IPS-11a (cell line): ENCODE measurements at regions not wholly inside any gene's neighbourhood (a gene's known extent, or its start where the extent isn't known, plus 50 kb on each side); places are given as distances from the start of the nearest gene placed in this dataset.

Experiments
- H3K4me3 ChIP-seq: one replicate; pipeline ENCODE4 v1.5.1; 2013; ENCODE audit warnings: low read depth, low read length, control low read depth

GRCh38 chr4:152269448-152270191, 266.3 kb downstream of the FBXW7 start:
- no peak overlapping the region for H3K4me3 ChIP-seq

- H3K4me3 ChIP-seq = no peak overlapping the region
These were observed 268.1 kb downstream of the FBXW7 start for GRCh38 chr4:152267811-152268210.

GRCh38 chr4:152266831-152267480, 268.9 kb downstream of the FBXW7 start:
- no peak overlapping the region for H3K4me3 ChIP-seq

GRCh38 chr4:152265149-152265621, 270.7 kb downstream of the FBXW7 start:
- no peak overlapping the region for H3K4me3 ChIP-seq

- no peak overlapping the region for H3K4me3 ChIP-seq
These were observed 271.8 kb downstream of the FBXW7 start for GRCh38 chr4:152264106-152264505.

GRCh38 chr4:152259866-152260265, 276.0 kb downstream of the FBXW7 start:
- H3K4me3 ChIP-seq = no peak overlapping the region

- H3K4me3 ChIP-seq = no peak overlapping the region
These were observed 276.8 kb downstream of the FBXW7 start for GRCh38 chr4:152258804-152259708.

GRCh38 chr4:152258391-152258790, 277.5 kb downstream of the FBXW7 start:
- no peak overlapping the region for H3K4me3 ChIP-seq

GRCh38 chr4:152257601-152258066, 278.3 kb downstream of the FBXW7 start:
- H3K4me3 ChIP-seq = no peak overlapping the region

GRCh38 chr4:152256996-152257395, 278.9 kb downstream of the FBXW7 start:
- H3K4me3 ChIP-seq = no peak overlapping the region

GRCh38 chr4:152255437-152255836, 280.5 kb downstream of the FBXW7 start:
- H3K4me3 ChIP-seq = no peak overlapping the region

GRCh38 chr4:152248347-152248746, 287.5 kb downstream of the FBXW7 start:
- no peak overlapping the region for H3K4me3 ChIP-seq

GRCh38 chr4:152247271-152247975, 288.5 kb downstream of the FBXW7 start:
- no peak overlapping the region for H3K4me3 ChIP-seq

- H3K4me3 ChIP-seq = no peak overlapping the region
These were observed 289.2 kb downstream of the FBXW7 start for GRCh38 chr4:152246659-152247058.

GRCh38 chr4:152245680-152246079, 290.2 kb downstream of the FBXW7 start:
- H3K4me3 ChIP-seq = no peak overlapping the region

GRCh38 chr4:152244659-152245058, 291.2 kb downstream of the FBXW7 start:
- no peak overlapping the region for H3K4me3 ChIP-seq

- H3K4me3 ChIP-seq = no peak overlapping the region
These were observed 291.8 kb downstream of the FBXW7 start for GRCh38 chr4:152243896-152244595.

GRCh38 chr4:152243206-152243605, 292.7 kb downstream of the FBXW7 start:
- no peak overlapping the region for H3K4me3 ChIP-seq

- H3K4me3 ChIP-seq = no peak overlapping the region
These were observed 295.7 kb downstream of the FBXW7 start for GRCh38 chr4:152240232-152240631.

- no peak overlapping the region for H3K4me3 ChIP-seq
These were observed 296.7 kb downstream of the FBXW7 start for GRCh38 chr4:152239216-152239615.
